DOHH2 (cell line): ENCODE measurements at regions not wholly inside any gene's neighbourhood (a gene's known extent, or its start where the extent isn't known, plus 50 kb on each side); places are given as distances from the start of the nearest gene placed in this dataset.

Experiments used
- H3F3A ChIP-seq: fragments of 200-600 bp; sonication (generic), shearing (Covaris generic); 2 replicates; pipeline ENCODE4 v1.6.0; 2016; ENCODE audit warnings: antibody characterized with exemption, mild to moderate bottlenecking; ENCODE audit not compliant: control insufficient read depth, insufficient read depth
- H3K27ac ChIP-seq: fragments of 200-600 bp; sonication (generic); 2 replicates; pipeline ENCODE4 v1.5.1; 2014; ENCODE audit warnings: low read depth, mild to moderate bottlenecking, low read length, moderate library complexity
- H3K27me3 ChIP-seq: fragments of 200-600 bp; sonication (generic); 2 replicates; pipeline ENCODE4 v1.6.1; 2014; ENCODE audit warnings: mild to moderate bottlenecking, low read length, mixed read lengths; ENCODE audit not compliant: control insufficient read depth
- H3K36me3 ChIP-seq: fragments of 200-600 bp; sonication (generic); 2 replicates; pipeline ENCODE4 v1.6.1; 2014; ENCODE audit warnings: mild to moderate bottlenecking, low read length, moderate library complexity, mixed read lengths; ENCODE audit not compliant: control insufficient read depth
- H3K4me1 ChIP-seq: fragments of 200-600 bp; sonication (generic); 2 replicates; pipeline ENCODE4 v1.6.1; 2014; ENCODE audit warnings: mild to moderate bottlenecking, low read length, mixed read lengths; ENCODE audit not compliant: control insufficient read depth
- H3K4me2 ChIP-seq: fragments of 200-600 bp; sonication (generic); 2 replicates; pipeline ENCODE4 v1.6.0; 2014; ENCODE audit warnings: mild to moderate bottlenecking, low read length, moderate library complexity
- H3K4me3 ChIP-seq: fragments of 200-600 bp; sonication (generic); 2 replicates; pipeline ENCODE4 v1.5.1; 2014; ENCODE audit warnings: mild to moderate bottlenecking, low read length, mixed read lengths
- H3K79me2 ChIP-seq: fragments of 200-600 bp; sonication (generic); 2 replicates; pipeline ENCODE4 v1.6.1; 2014; ENCODE audit warnings: mild to moderate bottlenecking, low read length, mixed read lengths; ENCODE audit not compliant: control insufficient read depth
- H3K9me2 ChIP-seq: fragments of 200-600 bp; sonication (generic); replicated peaks from 2 replicates; pipeline ENCODE4 v1.6.1; 2014; ENCODE audit warnings: mild to moderate bottlenecking, low read length, mixed read lengths; ENCODE audit not compliant: control insufficient read depth
- H3K9me3 ChIP-seq: fragments of 200-600 bp; sonication (generic); 2 replicates; pipeline ENCODE4 v1.6.1; 2014; ENCODE audit warnings: antibody characterized with exemption, low read length, mixed read lengths; ENCODE audit not compliant: control insufficient read depth, insufficient read depth
- H4K20me1 ChIP-seq: fragments of 200-600 bp; sonication (generic); 2 replicates; pipeline ENCODE4 v1.6.0; 2014; ENCODE audit warnings: low read depth, mild to moderate bottlenecking, antibody characterized with exemption, low read length, moderate library complexity; ENCODE audit not compliant: control insufficient read depth, insufficient read depth
- EZH2phosphoT487 ChIP-seq: fragments of 200-600 bp; sonication (generic); IDR thresholded peaks from 2 replicates; pipeline ENCODE4 v1.6.1; 2017; ENCODE audit warnings: borderline replicate concordance, mild to moderate bottlenecking, antibody characterized with exemption, low read length, moderate library complexity, mixed read lengths
- TF ChIP-seq, protein P1 (sequence below): fragments of 200-600 bp; sonication (generic); IDR thresholded peaks from one replicate; pipeline ENCODE4 v1.5.1; 2014; ENCODE audit warnings: antibody characterized with exemption, mild to moderate bottlenecking, low read depth, low read length; ENCODE audit not compliant: poor library complexity, severe bottlenecking

DNA sequence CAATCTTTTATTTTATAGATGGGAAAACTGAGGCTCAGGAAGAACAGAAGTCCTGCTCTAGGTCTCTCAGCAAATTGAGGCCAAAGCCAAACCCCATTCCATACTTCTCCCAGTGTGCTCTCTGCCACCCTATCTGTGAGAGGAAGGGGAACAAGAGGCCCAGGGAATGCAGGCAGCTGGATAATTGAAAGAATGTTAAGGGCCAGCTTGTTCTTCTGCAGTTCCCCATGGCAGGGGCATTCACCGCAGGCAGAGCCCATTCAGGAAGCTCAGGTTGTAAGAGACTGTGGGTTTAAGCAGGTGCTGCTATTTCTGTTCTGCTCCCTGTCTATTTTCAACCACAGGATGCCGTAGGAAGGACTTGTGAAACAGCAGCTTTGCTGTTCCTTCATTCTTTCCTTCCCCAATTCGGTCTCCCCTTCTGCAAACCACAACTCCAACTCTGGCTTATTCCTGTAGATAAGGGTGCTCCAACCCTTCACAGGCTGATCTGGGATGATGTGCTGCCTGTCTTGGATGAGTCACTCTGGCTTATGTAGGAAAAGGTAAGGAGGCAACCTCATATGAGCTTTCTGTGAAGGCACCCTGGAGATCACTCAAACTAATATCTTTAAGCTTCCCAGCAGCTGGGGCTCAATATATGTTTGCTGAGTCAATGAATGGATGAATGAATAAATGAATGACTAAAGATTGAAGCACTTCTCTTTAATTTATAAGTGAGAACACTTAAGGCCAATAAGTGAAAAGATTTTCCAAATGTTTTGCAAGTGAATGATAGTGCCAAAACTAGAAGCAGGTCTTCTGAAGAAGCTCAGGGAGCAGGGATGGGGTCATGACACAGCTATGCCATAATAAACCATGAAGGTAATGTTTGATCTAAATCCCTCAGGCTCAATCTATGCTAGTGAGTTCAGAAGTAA, 377.6 kb downstream of the BRINP1 start:
- no peak for TF ChIP-seq EZH2phosphoT487
- TF ChIP-seq, protein P1, sequence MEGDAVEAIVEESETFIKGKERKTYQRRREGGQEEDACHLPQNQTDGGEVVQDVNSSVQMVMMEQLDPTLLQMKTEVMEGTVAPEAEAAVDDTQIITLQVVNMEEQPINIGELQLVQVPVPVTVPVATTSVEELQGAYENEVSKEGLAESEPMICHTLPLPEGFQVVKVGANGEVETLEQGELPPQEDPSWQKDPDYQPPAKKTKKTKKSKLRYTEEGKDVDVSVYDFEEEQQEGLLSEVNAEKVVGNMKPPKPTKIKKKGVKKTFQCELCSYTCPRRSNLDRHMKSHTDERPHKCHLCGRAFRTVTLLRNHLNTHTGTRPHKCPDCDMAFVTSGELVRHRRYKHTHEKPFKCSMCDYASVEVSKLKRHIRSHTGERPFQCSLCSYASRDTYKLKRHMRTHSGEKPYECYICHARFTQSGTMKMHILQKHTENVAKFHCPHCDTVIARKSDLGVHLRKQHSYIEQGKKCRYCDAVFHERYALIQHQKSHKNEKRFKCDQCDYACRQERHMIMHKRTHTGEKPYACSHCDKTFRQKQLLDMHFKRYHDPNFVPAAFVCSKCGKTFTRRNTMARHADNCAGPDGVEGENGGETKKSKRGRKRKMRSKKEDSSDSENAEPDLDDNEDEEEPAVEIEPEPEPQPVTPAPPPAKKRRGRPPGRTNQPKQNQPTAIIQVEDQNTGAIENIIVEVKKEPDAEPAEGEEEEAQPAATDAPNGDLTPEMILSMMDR = no peak
- no peak overlapping the region for H3K4me2 ChIP-seq
- no peaks in the 10 kb centered on the region for H3K36me3 ChIP-seq
- no peak overlapping the region for H3K4me3 ChIP-seq
- H3K27me3 ChIP-seq = no peaks in the 10 kb centered on the region
- H3K27ac ChIP-seq = no peak overlapping the region
- no peaks in the 10 kb centered on the region for H3K9me3 ChIP-seq
- no peaks in the 10 kb centered on the region for H4K20me1 ChIP-seq
- no peaks in the 10 kb centered on the region for H3K4me1 ChIP-seq
- no peaks in the 10 kb centered on the region for H3K9me2 ChIP-seq
- H3F3A ChIP-seq = no peaks in the 10 kb centered on the region
- H3K79me2 ChIP-seq = no peaks in the 10 kb centered on the region

DNA sequence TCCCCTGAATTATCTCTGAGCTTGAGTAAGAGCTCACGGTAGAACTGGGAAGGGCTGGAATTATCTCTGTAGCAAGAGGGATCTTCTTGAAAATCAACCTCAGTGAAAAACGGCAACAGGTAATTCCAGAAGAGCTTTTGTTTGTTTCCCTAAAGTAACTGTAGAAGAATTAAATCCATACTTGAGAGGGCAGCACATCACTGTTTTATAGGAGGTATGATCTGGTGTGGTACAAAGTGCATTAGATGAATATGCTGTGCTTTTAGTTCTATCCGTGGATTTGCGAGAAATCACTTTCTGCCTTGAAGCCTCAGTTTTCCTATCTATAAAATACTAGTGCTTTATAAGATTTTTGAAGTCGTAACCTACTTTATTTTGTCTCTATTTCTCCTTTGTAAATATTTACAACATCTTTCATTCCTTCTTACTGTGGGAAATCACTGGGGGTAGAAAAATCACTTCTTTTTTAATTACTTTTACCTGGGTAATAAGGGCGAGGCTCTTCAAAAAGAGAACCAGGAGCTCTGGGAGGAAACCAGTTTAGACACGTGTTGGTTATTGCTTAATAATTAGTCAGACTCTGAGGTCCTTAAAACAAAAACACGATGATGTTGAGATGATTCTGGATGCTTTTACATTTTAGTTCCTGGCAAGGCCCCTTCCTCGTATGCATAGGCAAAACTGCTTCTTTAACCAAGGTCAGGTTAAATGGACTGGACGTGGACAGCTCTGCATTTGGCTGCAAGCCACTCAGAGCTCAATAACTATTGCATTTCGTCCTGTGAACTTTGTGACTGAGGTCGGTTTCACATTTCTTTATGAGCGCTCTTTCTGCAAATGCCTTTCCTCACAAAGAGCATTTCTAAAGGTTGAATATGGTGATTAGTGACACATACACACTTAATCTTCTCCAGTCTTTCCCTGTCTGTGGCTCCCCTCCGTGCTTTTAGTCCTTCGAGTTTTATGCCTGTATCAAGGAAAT, 376.1 kb downstream of the BRINP1 start:
- Histone ChIP-seq H3K79me2 (no peaks in the 10 kb centered on the region), H4K20me1 (no peaks in the 10 kb centered on the region), H3F3A (no peaks in the 10 kb centered on the region), H3K27me3 (no peaks in the 10 kb centered on the region), H3K9me2 (no peaks in the 10 kb centered on the region), H3K4me1 (no peaks in the 10 kb centered on the region), H3K4me2 (no peak overlapping the region), H3K27ac (no peak overlapping the region), H3K36me3 (no peaks in the 10 kb centered on the region), H3K4me3 (no peak overlapping the region), H3K9me3 (no peaks in the 10 kb centered on the region)
- TF ChIP-seq, protein P1 = no peak
- TF ChIP-seq EZH2phosphoT487 = no peak

DNA sequence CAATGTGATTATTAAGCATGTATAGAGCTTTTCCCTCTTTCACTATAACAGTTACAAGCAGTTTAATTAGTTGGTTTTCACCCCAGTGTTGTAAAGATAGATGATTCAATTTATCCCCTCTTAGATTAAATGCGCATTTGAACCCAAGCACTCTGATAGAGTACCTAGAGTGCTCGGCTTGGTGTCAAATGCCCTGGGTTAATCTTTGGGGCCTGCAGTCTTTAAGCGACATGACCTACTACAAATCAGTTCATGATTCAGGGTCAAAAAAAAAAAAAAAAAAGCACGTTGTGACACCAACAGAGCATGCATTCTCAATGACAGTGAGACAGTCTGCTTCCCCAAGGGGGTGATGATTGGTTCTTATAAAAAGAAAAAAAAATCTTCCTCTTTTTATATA, 375.3 kb downstream of the BRINP1 start:
- Histone ChIP-seq H3K79me2 (no peaks in the 10 kb centered on the region), H3K27me3 (no peaks in the 10 kb centered on the region), H3K4me2 (no peak overlapping the region), H3K9me2 (no peaks in the 10 kb centered on the region), H3K9me3 (no peaks in the 10 kb centered on the region), H4K20me1 (no peaks in the 10 kb centered on the region), H3K4me3 (no peak overlapping the region), H3K4me1 (no peaks in the 10 kb centered on the region), H3K27ac (no peak overlapping the region), H3K36me3 (no peaks in the 10 kb centered on the region), H3F3A (no peaks in the 10 kb centered on the region)
- TF ChIP-seq, protein P1 = no peak
- TF ChIP-seq EZH2phosphoT487 = no peak
